Endothelial cell of umbilical vein (primary cell): ENCODE measurements at regions not wholly inside any gene's neighbourhood (a gene's known extent, or its start where the extent isn't known, plus 50 kb on each side); places are given as distances from the start of the nearest gene placed in this dataset.

Experiments used
- BruUV-seq: library from RNA; stranded (reverse); fragments of 400-500 nt; replicated peaks from 2 replicates; lab custom pipeline; 2021; lab: Mats Ljungman, UMichigan
- CTCF ChIA-PET: fragments of 300-600, 350-600 bp; sonication (Branson Sonifier 250); formaldehyde crosslinking; loops from one replicate; lab custom pipeline; 2021; ENCODE audit warnings: antibody characterized with exemption, inconsistent platforms; lab: Charles Lee
- POLR2A ChIA-PET: fragments of 300-600, 350-600 bp; sonication (Branson Sonifier 250); formaldehyde crosslinking; loops from one replicate; lab custom pipeline; 2021; ENCODE audit warnings: antibody characterized with exemption, inconsistent platforms; lab: Charles Lee
- DNase-seq: peaks from one replicate; pipeline ENCODE4 v3.0.0-alpha.2; 2011; ENCODE audit warnings: low read depth, low spot score
- FAIRE-seq: peaks from 2 replicates; lab custom pipeline; 2011; peaks lifted over from hg19 to GRCh38; lab: Jason Lieb, UNC
- H2AFZ ChIP-seq: 2 replicates; pipeline ENCODE4 v1.6.0; 2012; ENCODE audit warnings: low read depth, low read length, control low read depth, inconsistent platforms
- H3K27ac ChIP-seq: 2 replicates; pipeline ENCODE4 v1.5.1; 2011; ENCODE audit warnings: low read depth, mild to moderate bottlenecking, control low read depth, low read length, moderate library complexity; ENCODE audit not compliant: insufficient read depth
- H3K27me3 ChIP-seq, 2 experiments: 2 replicates each; pipeline versions ENCODE4 v1.6.0 to v1.6.1; 2011; ENCODE audit warnings: low read length in 2 of 2, mixed read lengths in 1 of 2; ENCODE audit not compliant: control insufficient read depth in 2 of 2, insufficient read depth in 2 of 2
- H3K36me3 ChIP-seq, 2 experiments: 2 replicates in 1 of 2; 3 replicates in 1 of 2; pipeline ENCODE4 v1.5.1; 2011; ENCODE audit warnings: low read length in 2 of 2, mild to moderate bottlenecking in 1 of 2, moderate library complexity in 1 of 2; ENCODE audit not compliant: control insufficient read depth in 2 of 2, insufficient read depth in 2 of 2; ENCODE audit errors: extremely low read depth in 1 of 2
- H3K4me1 ChIP-seq: 3 replicates; pipeline ENCODE4 v1.5.1; 2011; ENCODE audit warnings: mild to moderate bottlenecking, low read length; ENCODE audit not compliant: control insufficient read depth, insufficient read depth; ENCODE audit errors: extremely low read depth
- H3K4me2 ChIP-seq: 2 replicates; pipeline ENCODE4 v1.6.1; 2011; ENCODE audit warnings: low read length, control low read depth, mixed read lengths; ENCODE audit not compliant: insufficient read depth
- H3K4me3 ChIP-seq, 3 experiments: fragments of 200-600 bp in 1 of 3; sonication (generic), shearing (Covaris generic) in 1 of 3; replicated peaks in 1 of 3; 2 replicates each; pipeline ENCODE4 v1.5.1; 2011 to 2016; ENCODE audit warnings: control low read depth in 3 of 3, low read length in 3 of 3, mild to moderate bottlenecking in 2 of 3, inconsistent platforms in 1 of 3, low read depth in 1 of 3, moderate library complexity in 1 of 3; ENCODE audit not compliant: insufficient read depth in 1 of 3
- H3K79me2 ChIP-seq: 2 replicates; pipeline ENCODE4 v1.6.0; 2012; ENCODE audit warnings: low read length, inconsistent platforms; ENCODE audit not compliant: control insufficient read depth, insufficient read depth
- H3K9ac ChIP-seq: replicated peaks from 2 replicates; pipeline ENCODE3; 2011; ENCODE audit warnings: low read length, control low read depth; ENCODE audit not compliant: insufficient read depth; ENCODE audit errors: extremely low read depth
- H3K9me1 ChIP-seq: replicated peaks from 3 replicates; pipeline ENCODE4 v1.6.0; 2011; ENCODE audit warnings: mild to moderate bottlenecking, low read length; ENCODE audit not compliant: control insufficient read depth, insufficient read depth; ENCODE audit errors: extremely low read depth
- H3K9me3 ChIP-seq: replicated peaks from 2 replicates; pipeline ENCODE4 v1.5.1; 2012; ENCODE audit warnings: low read length, inconsistent platforms; ENCODE audit not compliant: control insufficient read depth, insufficient read depth
- H4K20me1 ChIP-seq: replicated peaks from 2 replicates; pipeline ENCODE3; 2011; ENCODE audit warnings: mild to moderate bottlenecking, low read length; ENCODE audit not compliant: control insufficient read depth, insufficient read depth; ENCODE audit errors: extremely low read depth
- EZH2 ChIP-seq: IDR thresholded peaks from 2 replicates; pipeline ENCODE4 v1.6.1; 2012; ENCODE audit warnings: borderline replicate concordance, low read depth, mild to moderate bottlenecking, moderate library complexity, low read length, inconsistent platforms; ENCODE audit not compliant: severe bottlenecking
- FOS ChIP-seq: IDR thresholded peaks from 2 replicates; pipeline ENCODE4 v1.6.1; 2011; ENCODE audit warnings: mild to moderate bottlenecking, low read length, moderate library complexity, borderline replicate concordance; ENCODE audit not compliant: insufficient read depth
- GATA2 ChIP-seq: IDR thresholded peaks from 2 replicates; pipeline ENCODE4 v1.7.0; 2011; ENCODE audit warnings: low read depth, mild to moderate bottlenecking, moderate library complexity, mixed read lengths, low read length; ENCODE audit not compliant: insufficient read length, insufficient read depth
- JUN ChIP-seq: IDR thresholded peaks from 2 replicates; pipeline ENCODE4 v1.6.1; 2011; ENCODE audit warnings: borderline replicate concordance, low read depth; ENCODE audit not compliant: insufficient read length, insufficient read depth
- MYC ChIP-seq: IDR thresholded peaks from one replicate; pipeline ENCODE4 v1.6.1; 2011; ENCODE audit warnings: mild to moderate bottlenecking, low read depth, low read length
- POLR2A ChIP-seq: IDR thresholded peaks from 2 replicates; pipeline ENCODE4 v1.6.1; 2012; ENCODE audit warnings: low read depth, mild to moderate bottlenecking, control low read depth, low read length
- POLR2AphosphoS5 ChIP-seq: IDR thresholded peaks from 2 replicates; pipeline ENCODE4 v1.6.1; 2012; ENCODE audit warnings: low read depth, mild to moderate bottlenecking, control low read depth, low read length, moderate library complexity; ENCODE audit not compliant: insufficient read depth
- dilution Hi-C: fragments of 300-500 bp; cut with MboI; formaldehyde crosslinking; loops from one replicate; pipeline ENCODE4 v1.15.0; 2019; ENCODE audit warnings: low sequenced_read_pairs; ENCODE audit not compliant: extremely low pct_ligation_motif_present
- intact Hi-C: fragments of 100-400 bp; cut with micrococcal nuclease; formaldehyde crosslinking; loops from one replicate; pipeline ENCODE4 v1.10.0; 2022
- TF ChIP-seq, protein P1 (sequence below): IDR thresholded peaks from 2 replicates; pipeline ENCODE4 v1.6.1; 2011; ENCODE audit not compliant: insufficient read depth, insufficient read length
- TF ChIP-seq, protein P2 (sequence below), 2 donors: IDR thresholded peaks; 1 replicate in 1 of 2; 2 replicates in 1 of 2; pipeline ENCODE4 v1.5.1; 2011; ENCODE audit warnings: low read length in 2 of 2, mild to moderate bottlenecking in 2 of 2, moderate library complexity in 2 of 2, control low read depth in 1 of 2, inconsistent platforms in 1 of 2, low read depth in 1 of 2; ENCODE audit not compliant: insufficient read depth in 1 of 2; ENCODE audit errors: extremely low read depth in 1 of 2

DNA sequence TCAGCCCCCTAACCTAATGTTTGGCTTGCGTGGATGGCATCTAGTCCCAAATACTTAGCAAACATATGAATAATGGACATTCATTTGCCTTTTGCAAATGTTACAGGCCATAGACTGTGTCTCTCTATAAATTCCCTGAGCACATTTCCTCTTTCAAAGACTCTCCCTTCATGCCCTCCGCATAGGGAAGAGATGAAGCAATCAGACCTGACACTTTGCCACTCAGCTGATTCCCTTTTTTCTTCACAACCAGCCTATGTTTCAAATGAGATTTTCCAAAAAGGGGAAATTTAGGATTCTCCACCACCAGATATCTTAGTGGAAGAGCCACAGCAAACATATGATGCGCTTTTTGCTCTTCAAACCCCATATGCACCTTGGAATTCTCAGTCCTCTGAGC lies 453.7 kb downstream of the STK39 start:
- Histone ChIP-seq H3K27me3 (no peaks in the 10 kb centered on the region), H3K36me3 (no peaks in the 10 kb centered on the region), H3K4me2 (no peak overlapping the region), H3K9ac (no peak overlapping the region), H3K4me1 (no peaks in the 10 kb centered on the region), H3K9me1 (no peaks in the 10 kb centered on the region), H4K20me1 (no peaks in the 10 kb centered on the region), H3K9me3 (no peaks in the 10 kb centered on the region), H2AFZ (no peak overlapping the region), H3K4me3 (no peak overlapping the region), H3K79me2 (no peaks in the 10 kb centered on the region), H3K27ac (no peak overlapping the region)
- no peak for DNase-seq
- no TSS peak for BruUV-seq
- ChIA-PET CTCF (no interaction called here), POLR2A (no interaction called here)
- FAIRE-seq: no peak
- intact Hi-C loops: no loop called here
- dilution Hi-C loops: no loop called here
- TF ChIP-seq, protein P1, sequence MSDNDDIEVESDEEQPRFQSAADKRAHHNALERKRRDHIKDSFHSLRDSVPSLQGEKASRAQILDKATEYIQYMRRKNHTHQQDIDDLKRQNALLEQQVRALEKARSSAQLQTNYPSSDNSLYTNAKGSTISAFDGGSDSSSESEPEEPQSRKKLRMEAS: no peak
- TF ChIP-seq FOS: no peak
- no peak for TF ChIP-seq EZH2
- TF ChIP-seq, protein P2, sequence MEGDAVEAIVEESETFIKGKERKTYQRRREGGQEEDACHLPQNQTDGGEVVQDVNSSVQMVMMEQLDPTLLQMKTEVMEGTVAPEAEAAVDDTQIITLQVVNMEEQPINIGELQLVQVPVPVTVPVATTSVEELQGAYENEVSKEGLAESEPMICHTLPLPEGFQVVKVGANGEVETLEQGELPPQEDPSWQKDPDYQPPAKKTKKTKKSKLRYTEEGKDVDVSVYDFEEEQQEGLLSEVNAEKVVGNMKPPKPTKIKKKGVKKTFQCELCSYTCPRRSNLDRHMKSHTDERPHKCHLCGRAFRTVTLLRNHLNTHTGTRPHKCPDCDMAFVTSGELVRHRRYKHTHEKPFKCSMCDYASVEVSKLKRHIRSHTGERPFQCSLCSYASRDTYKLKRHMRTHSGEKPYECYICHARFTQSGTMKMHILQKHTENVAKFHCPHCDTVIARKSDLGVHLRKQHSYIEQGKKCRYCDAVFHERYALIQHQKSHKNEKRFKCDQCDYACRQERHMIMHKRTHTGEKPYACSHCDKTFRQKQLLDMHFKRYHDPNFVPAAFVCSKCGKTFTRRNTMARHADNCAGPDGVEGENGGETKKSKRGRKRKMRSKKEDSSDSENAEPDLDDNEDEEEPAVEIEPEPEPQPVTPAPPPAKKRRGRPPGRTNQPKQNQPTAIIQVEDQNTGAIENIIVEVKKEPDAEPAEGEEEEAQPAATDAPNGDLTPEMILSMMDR (IDR thresholded peaks at IDR 0.05; ENCODE audit: extremely low read depth in 1 of 2, insufficient read depth in 1 of 2, low read depth in 1 of 2, low read length in 2 of 2): no peak
- TF ChIP-seq JUN: no peak
- no peak for TF ChIP-seq POLR2A
- no peak for TF ChIP-seq MYC
- TF ChIP-seq POLR2AphosphoS5: no peak
- TF ChIP-seq GATA2: no peak
